HEK293 (cell line): ENCODE measurements at regions not wholly inside any gene's neighbourhood (a gene's known extent, or its start where the extent isn't known, plus 50 kb on each side); places are given as distances from the start of the nearest gene placed in this dataset.

ENCODE experiments used
- BCL11A ChIP-seq: fragments of 450-650 bp; formaldehyde crosslinking; IDR thresholded peaks from 2 replicates; pipeline ENCODE4 v1.5.1; 2016; ENCODE audit warnings: low read depth, missing biosample characterization, missing genetic modification characterization
- CTCF ChIP-seq: fragments of 450-650 bp; formaldehyde crosslinking; IDR thresholded peaks from 2 replicates; pipeline ENCODE4 v1.5.1; 2016; ENCODE audit warnings: missing biosample characterization, missing genetic modification characterization
- FEZF1 ChIP-seq: fragments of 450-650 bp; formaldehyde crosslinking; IDR thresholded peaks from 2 replicates; pipeline ENCODE4 v1.5.1; 2016; ENCODE audit warnings: missing biosample characterization, missing genetic modification characterization
- TCF7L2 ChIP-seq: IDR thresholded peaks from 2 replicates; pipeline ENCODE4 v1.6.1; 2011; ENCODE audit warnings: low read depth, mild to moderate bottlenecking, inconsistent platforms, low read length, moderate library complexity, borderline replicate concordance
- TRIM28 ChIP-seq: IDR thresholded peaks from 2 replicates; pipeline ENCODE4 v1.6.1; 2011; ENCODE audit warnings: low read length, control low read depth, borderline replicate concordance
- ZFP37 ChIP-seq: fragments of 450-650 bp; formaldehyde crosslinking; IDR thresholded peaks from 2 replicates; pipeline ENCODE4 v1.5.1; 2016; ENCODE audit warnings: missing biosample characterization, missing genetic modification characterization
- ZNF146 ChIP-seq: fragments of 450-650 bp; formaldehyde crosslinking; IDR thresholded peaks from 2 replicates; pipeline ENCODE4 v1.5.1; 2016; ENCODE audit warnings: missing biosample characterization, missing genetic modification characterization
- ZNF24 ChIP-seq: fragments of 450-650 bp; formaldehyde crosslinking; IDR thresholded peaks from 2 replicates; pipeline ENCODE4 v1.5.1; 2016; ENCODE audit warnings: missing biosample characterization, missing genetic modification characterization
- ZNF324 ChIP-seq: fragments of 450-650 bp; formaldehyde crosslinking; IDR thresholded peaks from 2 replicates; pipeline ENCODE4 v1.5.1; 2016; ENCODE audit warnings: missing biosample characterization, missing genetic modification characterization
- ZNF394 ChIP-seq: fragments of 450-650 bp; formaldehyde crosslinking; IDR thresholded peaks from 2 replicates; pipeline ENCODE4 v1.5.1; 2016; ENCODE audit warnings: missing biosample characterization, missing genetic modification characterization, mild to moderate bottlenecking, moderate library complexity, borderline replicate concordance
- TF ChIP-seq, protein P1 (sequence below): fragments of 450-650 bp; formaldehyde crosslinking; IDR thresholded peaks from 2 replicates; pipeline ENCODE4 v1.5.0; 2017; ENCODE audit warnings: missing biosample characterization, missing genetic modification characterization, borderline replicate concordance

DNA sequence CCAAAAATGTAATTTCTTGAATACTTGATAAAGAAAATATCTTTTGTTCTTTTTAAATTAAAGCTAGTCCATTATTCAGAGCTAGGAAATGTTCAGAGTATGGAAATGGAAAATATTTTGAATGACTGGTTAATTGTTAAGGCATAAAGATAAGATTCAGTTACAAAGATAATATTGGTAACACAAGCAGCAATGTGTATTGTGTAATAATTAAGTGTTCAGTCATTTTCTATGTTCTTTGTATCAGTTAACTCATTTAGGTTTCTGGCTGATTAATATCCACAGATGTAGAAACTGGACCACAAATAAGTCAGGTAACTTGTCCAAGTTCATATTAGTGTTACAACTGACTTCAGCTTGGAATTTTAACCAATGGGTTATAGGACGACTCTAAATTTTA is 442.2 kb upstream of the MANEA start:
- no peak for TF ChIP-seq BCL11A (tag by site-specific recombination)
- no peak for TF ChIP-seq ZFP37 (tag by site-specific recombination)
- no peak for TF ChIP-seq CTCF
- TF ChIP-seq, protein P1, sequence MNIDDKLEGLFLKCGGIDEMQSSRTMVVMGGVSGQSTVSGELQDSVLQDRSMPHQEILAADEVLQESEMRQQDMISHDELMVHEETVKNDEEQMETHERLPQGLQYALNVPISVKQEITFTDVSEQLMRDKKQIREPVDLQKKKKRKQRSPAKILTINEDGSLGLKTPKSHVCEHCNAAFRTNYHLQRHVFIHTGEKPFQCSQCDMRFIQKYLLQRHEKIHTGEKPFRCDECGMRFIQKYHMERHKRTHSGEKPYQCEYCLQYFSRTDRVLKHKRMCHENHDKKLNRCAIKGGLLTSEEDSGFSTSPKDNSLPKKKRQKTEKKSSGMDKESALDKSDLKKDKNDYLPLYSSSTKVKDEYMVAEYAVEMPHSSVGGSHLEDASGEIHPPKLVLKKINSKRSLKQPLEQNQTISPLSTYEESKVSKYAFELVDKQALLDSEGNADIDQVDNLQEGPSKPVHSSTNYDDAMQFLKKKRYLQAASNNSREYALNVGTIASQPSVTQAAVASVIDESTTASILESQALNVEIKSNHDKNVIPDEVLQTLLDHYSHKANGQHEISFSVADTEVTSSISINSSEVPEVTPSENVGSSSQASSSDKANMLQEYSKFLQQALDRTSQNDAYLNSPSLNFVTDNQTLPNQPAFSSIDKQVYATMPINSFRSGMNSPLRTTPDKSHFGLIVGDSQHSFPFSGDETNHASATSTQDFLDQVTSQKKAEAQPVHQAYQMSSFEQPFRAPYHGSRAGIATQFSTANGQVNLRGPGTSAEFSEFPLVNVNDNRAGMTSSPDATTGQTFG (tag by site-specific recombination) = no peak
- no peak for TF ChIP-seq ZNF394 (tag by site-specific recombination)
- no peak for TF ChIP-seq FEZF1
- TF ChIP-seq ZNF324 (tag by site-specific recombination) = no peak
- no peak for TF ChIP-seq TRIM28
- TF ChIP-seq ZNF146 = no peak
- TF ChIP-seq TCF7L2 = no peak
- no peak for TF ChIP-seq ZNF24 (tag by site-specific recombination)
